SK-N-MC (cell line): ENCODE measurements at regions not wholly inside any gene's neighbourhood (a gene's known extent, or its start where the extent isn't known, plus 50 kb on each side); places are given as distances from the start of the nearest gene placed in this dataset.
"Not testable (repeated sequence)": the region's sequence is repeated elsewhere in the genome, so short reads cannot be mapped to it uniquely, and the experiment has no call there.

Experiments
- DNase-seq: peaks from one replicate; pipeline ENCODE4 v3.0.0-alpha.2; 2011; ENCODE audit warnings: low read depth, low spot score
- H3K27ac ChIP-seq: fragments of 200-600 bp; sonication (generic); 2 replicates; pipeline ENCODE4 v1.5.1; 2016; ENCODE audit warnings: mixed run types
- H3K36me3 ChIP-seq: fragments of 200-600 bp; sonication (generic); 2 replicates; pipeline ENCODE4 v1.6.1; 2017; ENCODE audit warnings: antibody characterized with exemption, low read length, mixed read lengths; ENCODE audit not compliant: insufficient read depth
- H3K4me3 ChIP-seq: fragments of 200-600 bp; sonication (generic); 2 replicates; pipeline ENCODE4 v1.5.1; 2016
- H3K9ac ChIP-seq: fragments of 200-600 bp; sonication (generic); 2 replicates; pipeline ENCODE4 v1.8.0; 2017; ENCODE audit warnings: mixed run types, mixed read lengths; ENCODE audit not compliant: insufficient read length
- H3K9me3 ChIP-seq: fragments of 200-600 bp; sonication (generic); 2 replicates; pipeline ENCODE4 v1.6.1; 2017; ENCODE audit warnings: low read depth, mild to moderate bottlenecking, antibody characterized with exemption, low read length, moderate library complexity, mixed read lengths
- EZH2 ChIP-seq: fragments of 200-600 bp; sonication (generic); IDR thresholded peaks from one replicate; pipeline ENCODE4 v1.6.1; 2017; ENCODE audit warnings: antibody characterized with exemption
- FOXP2 ChIP-seq: optimal IDR thresholded peaks from 2 replicates; pipeline ENCODE3; 2011; ENCODE audit warnings: mild to moderate bottlenecking, moderate library complexity; ENCODE audit not compliant: insufficient read depth; ENCODE audit errors: extremely low read length, control extremely low read depth
- POLR2AphosphoS5 ChIP-seq: IDR thresholded peaks from 2 replicates; pipeline ENCODE4 v1.6.1; 2012; ENCODE audit warnings: mild to moderate bottlenecking, low read depth, low read length, borderline replicate concordance

GRCh38 chr1:233497679-233498078 lies 116.2 kb upstream of the KCNK1 start:
- TF ChIP-seq FOXP2 = no peak
- no peak for TF ChIP-seq POLR2AphosphoS5
- TF ChIP-seq EZH2 = no peak
- H3K4me3 ChIP-seq = no peak overlapping the region
- H3K9ac ChIP-seq = no peak overlapping the region
- no peaks in the 10 kb centered on the region for H3K9me3 ChIP-seq
- no peak for DNase-seq
- no peak overlapping the region for H3K27ac ChIP-seq
- no peaks in the 10 kb centered on the region for H3K36me3 ChIP-seq

GRCh38 chr1:233500106-233500505 lies 113.8 kb upstream of the KCNK1 start:
- no peak for DNase-seq
- H3K27ac ChIP-seq = no peak overlapping the region
- H3K9ac ChIP-seq = no peak overlapping the region
- no peaks in the 10 kb centered on the region for H3K9me3 ChIP-seq
- H3K36me3 ChIP-seq = no peaks in the 10 kb centered on the region
- TF ChIP-seq POLR2AphosphoS5 (no peak), EZH2 (no peak), FOXP2 (no peak)
- no peak overlapping the region for H3K4me3 ChIP-seq

- no peak for TF ChIP-seq EZH2
- TF ChIP-seq POLR2AphosphoS5 = no peak
- Histone ChIP-seq H3K4me3 (no peak overlapping the region), H3K36me3 (no peaks in the 10 kb centered on the region), H3K9me3 (no peaks in the 10 kb centered on the region), H3K9ac (no peak overlapping the region), H3K27ac (no peak overlapping the region)
- DNase-seq = no peak
Observed at GRCh38 chr1:233503366-233503954, 110.4 kb upstream of the KCNK1 start.

GRCh38 chr1:233505130-233505529 lies 108.8 kb upstream of the KCNK1 start:
- Histone ChIP-seq H3K36me3 (no peaks in the 10 kb centered on the region), H3K4me3 (no peak overlapping the region), H3K9me3 (no peaks in the 10 kb centered on the region), H3K27ac (no peak overlapping the region), H3K9ac (no peak overlapping the region)
- TF ChIP-seq POLR2AphosphoS5 (no peak), FOXP2 (no peak), EZH2 (no peak)
- DNase-seq = no peak

GRCh38 chr1:233505889-233506288 lies 108.0 kb upstream of the KCNK1 start:
- H3K9me3 ChIP-seq, H3K27ac ChIP-seq, DNase-seq, H3K9ac ChIP-seq, H3K36me3 ChIP-seq, H3K4me3 ChIP-seq: not testable (repeated sequence)

- no peak overlapping the region for H3K9ac ChIP-seq
- no peaks in the 10 kb centered on the region for H3K9me3 ChIP-seq
- no peaks in the 10 kb centered on the region for H3K36me3 ChIP-seq
- no peak for DNase-seq
- H3K27ac ChIP-seq = no peak overlapping the region
- no peak overlapping the region for H3K4me3 ChIP-seq
- no peak for TF ChIP-seq POLR2AphosphoS5
- no peak for TF ChIP-seq EZH2
- TF ChIP-seq FOXP2 = no peak
Observed at GRCh38 chr1:233509526-233509925, 104.4 kb upstream of the KCNK1 start.

GRCh38 chr1:233512538-233512937 lies 101.4 kb upstream of the KCNK1 start:
- Histone ChIP-seq H3K27ac (no peak overlapping the region), H3K9ac (no peak overlapping the region), H3K4me3 (no peak overlapping the region), H3K9me3 (no peaks in the 10 kb centered on the region), H3K36me3 (no peaks in the 10 kb centered on the region)
- TF ChIP-seq EZH2 = no peak
- TF ChIP-seq FOXP2 = no peak
- no peak for TF ChIP-seq POLR2AphosphoS5
- no peak for DNase-seq

GRCh38 chr1:233513431-233513830 lies 100.5 kb upstream of the KCNK1 start:
- H3K4me3 ChIP-seq = no peak overlapping the region
- H3K27ac ChIP-seq = no peak overlapping the region
- no peaks in the 10 kb centered on the region for H3K36me3 ChIP-seq
- no peak overlapping the region for H3K9ac ChIP-seq
- H3K9me3 ChIP-seq = no peaks in the 10 kb centered on the region
- no peak for DNase-seq
- TF ChIP-seq POLR2AphosphoS5 = no peak
- no peak for TF ChIP-seq EZH2
- no peak for TF ChIP-seq FOXP2

- no peaks in the 10 kb centered on the region for H3K36me3 ChIP-seq
- no peak overlapping the region for H3K4me3 ChIP-seq
- TF ChIP-seq POLR2AphosphoS5 = no peak
- no peak for TF ChIP-seq FOXP2
- no peak for TF ChIP-seq EZH2
- H3K9ac ChIP-seq = no peak overlapping the region
- H3K9me3 ChIP-seq = no peaks in the 10 kb centered on the region
- H3K27ac ChIP-seq = no peak overlapping the region
- DNase-seq = no peak
Observed at GRCh38 chr1:233514946-233515391, 98.9 kb upstream of the KCNK1 start.
